Uterus (tissue), 2 donors: ENCODE measurements at regions not wholly inside any gene's neighbourhood (a gene's known extent, or its start where the extent isn't known, plus 50 kb on each side); places are given as distances from the start of the nearest gene placed in this dataset.

ENCODE experiments used
- CTCF ChIP-seq, 4 experiments: fragments of 200-600 bp in 2 of 4; fragments of 450-650 bp in 2 of 4; sonication (generic) in 2 of 4; IDR thresholded peaks; one replicate each; pipeline ENCODE4 v1.5.1; 2016 to 2019; ENCODE audit warnings: antibody characterized with exemption in 4 of 4, mild to moderate bottlenecking in 2 of 4, moderate library complexity in 1 of 4
- POLR2A ChIP-seq, 2 donors: fragments of 450-650 bp; IDR thresholded peaks; one replicate each; pipeline ENCODE4 v1.6.1; 2016; ENCODE audit warnings: antibody characterized with exemption in 2 of 2, mild to moderate bottlenecking in 1 of 2, moderate library complexity in 1 of 2

- TF ChIP-seq CTCF (IDR thresholded peaks at IDR 0.05) = no peak
- TF ChIP-seq POLR2A (IDR thresholded peaks at IDR 0.05) = no peak
These were observed 62.1 kb downstream of the FAT3 start for GRCh38 chr11:92286709-92287108.
